Gastrocnemius medialis (tissue), 4 donors: ENCODE measurements at regions not wholly inside any gene's neighbourhood (a gene's known extent, or its start where the extent isn't known, plus 50 kb on each side); places are given as distances from the start of the nearest gene placed in this dataset.

ENCODE experiments used
- ATAC-seq, 2 donors: fragments of 150-250 bp; one replicate each; pipeline ENCODE4 v1.9.1; 2016
- DNase-seq, 2 donors: peaks; one replicate each; pipeline ENCODE4 v3.0.0-alpha.2; 2019
- H3K27ac ChIP-seq, 4 donors: fragments of 200-600 bp; sonication (generic); 1 replicate in 1 of 4; 2 replicates in 3 of 4; pipeline ENCODE4 v1.5.1; 2016 to 2018; ENCODE audit warnings: mild to moderate bottlenecking in 2 of 4, moderate library complexity in 1 of 4
- H3K27me3 ChIP-seq, 3 donors: fragments of 200-600 bp; sonication (generic) in 2 of 3; 1 replicate in 1 of 3; 2 replicates in 2 of 3; pipeline versions ENCODE4 v1.5.1 to v1.6.0; 2016 to 2019; ENCODE audit warnings: mild to moderate bottlenecking in 1 of 3, moderate library complexity in 1 of 3
- H3K36me3 ChIP-seq, 2 donors: fragments of 200-600 bp; sonication (generic) in 1 of 2; one replicate each; pipeline ENCODE4 v1.5.1; 2017 to 2018
- H3K4me1 ChIP-seq, 2 donors: fragments of 200-600 bp; sonication (generic) in 1 of 2; one replicate each; pipeline ENCODE4 v1.5.1; 2016 to 2017; ENCODE audit warnings: mild to moderate bottlenecking in 2 of 2
- H3K4me3 ChIP-seq, 4 donors: fragments of 200-600 bp; sonication (generic) in 3 of 4; 1 replicate in 1 of 4; 2 replicates in 3 of 4; pipeline ENCODE4 v1.5.1; 2016 to 2019; ENCODE audit warnings: mild to moderate bottlenecking in 2 of 4
- H3K9me3 ChIP-seq, 3 donors: fragments of 200-600 bp; sonication (generic) in 2 of 3; 1 replicate in 1 of 3; 2 replicates in 2 of 3; pipeline ENCODE4 v1.5.1; 2016 to 2019
- CTCF ChIP-seq, 5 experiments: fragments of 450-650 bp in 3 of 5; fragments of 200-600 bp in 2 of 5; sonication (generic) in 2 of 5; IDR thresholded peaks in 4 of 5; conservative IDR thresholded peaks in 1 of 5; 1 replicate in 4 of 5; 2 replicates in 1 of 5; pipeline ENCODE4 v1.5.1; 2016 to 2019; ENCODE audit warnings: antibody characterized with exemption in 5 of 5, mild to moderate bottlenecking in 3 of 5, moderate library complexity in 3 of 5
- POLR2A ChIP-seq, 2 donors: fragments of 450-650 bp; IDR thresholded peaks; one replicate each; pipeline ENCODE4 v1.6.1; 2017; ENCODE audit warnings: antibody characterized with exemption in 2 of 2, mild to moderate bottlenecking in 2 of 2, moderate library complexity in 2 of 2
- in situ Hi-C, 4 donors: fragments of 200-750 bp; cut with MboI; loops; one replicate each; pipeline versions ENCODE4 v1.15.0 to v1.8.0; 2017; ENCODE audit warnings: low sequenced_read_pairs in 4 of 4
- intact Hi-C: fragments of 100-400 bp; cut with DNase I; formaldehyde crosslinking; loops from one replicate; pipeline ENCODE4 v1.15.1; 2023; ENCODE audit warnings: low total_unique reads

DNA sequence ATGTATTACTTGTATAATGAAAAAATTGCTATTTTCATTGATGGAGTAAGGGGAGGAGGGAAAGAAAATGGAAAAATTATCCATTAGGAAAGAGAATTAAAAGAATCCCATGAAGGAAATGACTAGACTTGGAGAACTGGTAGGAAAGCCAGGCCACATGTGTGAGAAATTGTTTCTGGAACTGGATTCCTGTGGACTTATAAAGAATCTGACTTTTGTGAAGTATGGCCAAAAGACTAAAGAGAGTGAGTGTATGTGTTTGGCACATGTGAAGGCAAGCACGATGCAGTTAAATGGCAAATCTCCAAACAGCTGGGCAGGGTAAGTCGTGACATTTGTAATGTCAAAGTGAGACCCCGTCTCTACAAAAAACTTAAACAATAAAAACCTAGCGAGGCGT lies 89.4 kb downstream of the MTX3 start:
- Histone ChIP-seq H3K27ac (no peak overlapping the region), H3K4me3 (no peak overlapping the region), H3K9me3 (no peaks in the 10 kb centered on the region), H3K4me1 (no peaks in the 10 kb centered on the region), H3K36me3 (no peaks in the 10 kb centered on the region), H3K27me3 (no peaks in the 10 kb centered on the region)
- DNase-seq (no peak), ATAC-seq (no peak)
- TF ChIP-seq CTCF (IDR thresholded peaks at IDR 0.05 in 4 of 5, conservative IDR thresholded peaks at IDR 0.05 in 1 of 5) (no peak), POLR2A (IDR thresholded peaks at IDR 0.05) (no peak)
- in situ Hi-C loops (no loop called here), intact Hi-C loops (no loop called here)

- Histone ChIP-seq H3K36me3 (no peaks in the 10 kb centered on the region), H3K27ac (no peak overlapping the region), H3K27me3 (no peaks in the 10 kb centered on the region), H3K9me3 (no peaks in the 10 kb centered on the region), H3K4me3 (no peak overlapping the region), H3K4me1 (no peaks in the 10 kb centered on the region)
- no peak for DNase-seq
- in situ Hi-C loops, result no loop called here
- TF ChIP-seq CTCF (IDR thresholded peaks at IDR 0.05 in 4 of 5, conservative IDR thresholded peaks at IDR 0.05 in 1 of 5) (no peak), POLR2A (IDR thresholded peaks at IDR 0.05) (no peak)
- no peak for ATAC-seq
- intact Hi-C loops, result no loop called here
Measured at GRCh38 chr5:79898611-79899010, 92.5 kb downstream of the MTX3 start.

DNA sequence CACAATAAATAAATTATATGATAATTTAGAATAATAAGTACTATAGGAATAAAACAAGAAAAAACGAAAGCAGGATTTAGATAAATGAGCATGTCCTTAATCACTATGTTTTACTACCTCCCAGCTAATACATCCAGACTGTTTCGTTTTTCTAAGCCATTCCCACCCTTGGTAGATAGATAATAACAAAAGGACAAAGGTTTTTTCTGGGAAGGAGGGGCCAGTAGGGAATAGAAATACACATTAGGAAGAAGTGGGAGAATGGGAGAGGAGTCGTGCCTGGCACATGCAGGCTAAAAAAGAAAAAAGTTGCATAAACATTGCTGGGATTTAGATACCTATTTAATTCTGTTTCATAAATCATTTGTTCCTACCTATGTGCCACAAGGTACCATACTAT lies 97.1 kb downstream of the MTX3 start:
- no peaks in the 10 kb centered on the region for H3K4me1 ChIP-seq
- H3K36me3 ChIP-seq, result no peaks in the 10 kb centered on the region
- DNase-seq, result no peak
- no peak overlapping the region for H3K27ac ChIP-seq
- H3K9me3 ChIP-seq, result no peaks in the 10 kb centered on the region
- no peak overlapping the region for H3K4me3 ChIP-seq
- no peaks in the 10 kb centered on the region for H3K27me3 ChIP-seq
- intact Hi-C loops (no loop called here), in situ Hi-C loops (no loop called here)
- no peak for ATAC-seq
- no peak for TF ChIP-seq CTCF (IDR thresholded peaks at IDR 0.05 in 4 of 5, conservative IDR thresholded peaks at IDR 0.05 in 1 of 5)
- no peak for TF ChIP-seq POLR2A (IDR thresholded peaks at IDR 0.05)

DNA sequence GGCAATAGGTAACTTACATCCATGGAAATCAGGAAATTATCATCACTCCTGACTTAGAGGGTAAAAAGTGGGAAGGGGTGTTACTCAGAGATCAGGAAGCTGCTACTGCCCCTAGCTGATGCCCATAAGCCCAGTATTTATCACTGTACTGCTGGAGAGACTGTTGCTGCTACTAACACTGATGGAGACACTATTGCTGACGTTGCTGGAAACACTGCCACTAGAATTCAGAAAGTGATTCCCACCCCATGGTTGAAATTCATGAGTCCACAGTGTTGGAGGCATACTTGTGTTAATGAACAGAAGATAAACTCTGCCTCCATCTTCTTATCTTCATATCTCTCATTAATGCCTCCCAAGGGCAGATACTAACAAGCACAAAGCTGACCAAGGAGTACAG lies 97.6 kb downstream of the MTX3 start:
- H3K9me3 ChIP-seq, result no peaks in the 10 kb centered on the region
- in situ Hi-C loops (no loop called here), intact Hi-C loops (no loop called here)
- no peaks in the 10 kb centered on the region for H3K27me3 ChIP-seq
- H3K27ac ChIP-seq, result no peak overlapping the region
- no peak overlapping the region for H3K4me3 ChIP-seq
- ATAC-seq (no peak), DNase-seq (no peak)
- H3K4me1 ChIP-seq, result no peaks in the 10 kb centered on the region
- no peaks in the 10 kb centered on the region for H3K36me3 ChIP-seq
- no peak for TF ChIP-seq CTCF (IDR thresholded peaks at IDR 0.05 in 4 of 5, conservative IDR thresholded peaks at IDR 0.05 in 1 of 5)
- no peak for TF ChIP-seq POLR2A (IDR thresholded peaks at IDR 0.05)

DNA sequence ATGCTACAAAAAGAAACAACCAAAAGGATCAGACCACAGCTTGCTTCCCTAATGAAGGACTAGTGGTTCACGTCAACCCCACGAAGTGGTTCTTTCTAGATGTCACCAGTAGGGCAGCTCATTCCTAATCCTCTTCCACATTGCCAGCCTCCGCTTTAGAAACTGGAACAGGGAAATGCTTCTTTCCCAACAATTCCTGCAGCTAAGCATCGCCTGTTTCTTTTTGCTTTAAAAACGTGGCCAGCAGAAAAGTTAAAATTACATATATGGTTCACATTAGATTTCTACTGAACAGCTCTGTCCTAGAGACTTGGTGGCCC lies 100.2 kb downstream of the MTX3 start:
- ATAC-seq (no peak), DNase-seq (no peak)
- Histone ChIP-seq H3K4me1 (no peaks in the 10 kb centered on the region), H3K36me3 (no peaks in the 10 kb centered on the region), H3K9me3 (no peaks in the 10 kb centered on the region), H3K27ac (no peak overlapping the region), H3K27me3 (no peaks in the 10 kb centered on the region), H3K4me3 (no peak overlapping the region)
- in situ Hi-C loops, result no loop called here
- TF ChIP-seq POLR2A (IDR thresholded peaks at IDR 0.05) (no peak), CTCF (IDR thresholded peaks at IDR 0.05 in 4 of 5, conservative IDR thresholded peaks at IDR 0.05 in 1 of 5) (no peak)
- intact Hi-C loops, result no loop called here
